GM18505 (cell line): ENCODE measurements at regions not wholly inside any gene's neighbourhood (a gene's known extent, or its start where the extent isn't known, plus 50 kb on each side); places are given as distances from the start of the nearest gene placed in this dataset.
A peak's percentile ranks its signal among the peaks of the same experiment; 100 is the strongest.

Experiments used
- ATAC-seq: cut with Tn5 transposase; IDR thresholded peaks from one replicate; pipeline ENCODE4 v1.9.1; 2021; ENCODE audit not compliant: unreplicated experiment
- POLR2A ChIP-seq: IDR thresholded peaks from 4 replicates; pipeline ENCODE4 v1.6.1; 2011; ENCODE audit warnings: borderline replicate concordance; ENCODE audit not compliant: insufficient read depth, insufficient read length; ENCODE audit errors: extremely low read depth

DNA sequence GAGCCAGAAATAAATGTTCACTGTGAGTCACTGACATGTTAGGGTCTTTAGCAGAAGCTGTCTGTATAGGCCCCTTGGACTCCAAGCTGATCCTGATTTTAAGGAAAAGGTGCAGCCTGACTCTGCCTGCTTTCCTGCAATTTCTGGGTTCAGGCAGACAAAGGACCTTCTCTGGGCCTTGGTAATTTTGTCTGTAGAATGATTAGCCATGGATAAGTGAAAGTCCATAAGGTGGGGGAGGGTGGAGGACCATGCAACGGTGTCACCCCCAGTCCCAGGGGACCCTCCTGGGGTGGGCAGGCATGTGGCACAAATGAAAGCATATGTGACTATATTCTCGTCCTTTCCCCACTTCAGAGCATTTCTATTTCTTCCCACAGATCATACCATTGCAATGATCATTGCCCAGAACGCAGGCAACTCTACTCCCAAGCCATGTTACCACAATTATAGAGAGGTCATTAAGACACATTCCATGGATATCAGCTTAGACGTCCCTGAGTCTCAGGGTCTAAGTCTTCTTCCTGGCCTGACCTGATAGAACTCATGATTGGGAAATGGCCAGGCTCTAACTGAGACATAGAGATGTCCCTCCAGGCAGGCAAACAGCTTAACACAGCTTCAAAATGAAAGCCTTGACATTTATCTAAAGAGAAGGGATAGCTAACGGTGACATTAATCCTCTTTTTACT lies 157.9 kb upstream of the ALDH1B1 start:
- ATAC-seq: no peak
- TF ChIP-seq POLR2A: no peak

- no peak for ATAC-seq
- TF ChIP-seq POLR2A: no peak
These were observed 158.6 kb upstream of the ALDH1B1 start for GRCh38 chr9:38233796-38234355.

- TF ChIP-seq POLR2A: no peak
- ATAC-seq: no peak
These were observed 159.2 kb upstream of the ALDH1B1 start for GRCh38 chr9:38233343-38233742.

DNA sequence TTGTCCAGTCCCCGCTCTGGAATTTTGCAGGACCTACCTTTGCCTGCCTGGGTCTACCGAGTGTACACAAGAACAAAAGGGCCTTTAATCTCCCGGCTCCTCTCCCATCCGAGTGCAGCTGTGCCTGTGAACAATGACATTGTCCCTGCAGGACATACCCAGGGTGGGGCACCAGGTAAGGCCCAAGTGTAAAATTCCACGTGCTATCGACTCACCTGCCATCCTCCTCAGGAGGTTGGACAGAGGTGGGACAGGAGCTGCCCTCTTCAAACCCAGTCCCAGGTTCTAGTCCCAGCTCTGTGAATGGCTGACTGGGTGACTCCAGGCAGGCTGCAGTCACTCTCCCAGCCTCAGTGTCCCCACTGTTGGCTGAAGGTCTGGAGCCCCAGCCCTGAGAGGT lies 159.6 kb upstream of the ALDH1B1 start:
- TF ChIP-seq POLR2A: no peak
- no peak for ATAC-seq

- ATAC-seq: no peak
- no peak for TF ChIP-seq POLR2A
These were observed 160.6 kb upstream of the SHB start for GRCh38 chr9:38229504-38230155.

GRCh38 chr9:38229104-38229500 lies 160.1 kb upstream of the SHB start:
- no peak for ATAC-seq
- no peak for TF ChIP-seq POLR2A

- ATAC-seq: no peak
- no peak for TF ChIP-seq POLR2A
These were observed 159.5 kb upstream of the SHB start for GRCh38 chr9:38228331-38229103.

GRCh38 chr9:38227656-38228055 lies 158.6 kb upstream of the SHB start:
- no peak for TF ChIP-seq POLR2A
- no peak for ATAC-seq

DNA sequence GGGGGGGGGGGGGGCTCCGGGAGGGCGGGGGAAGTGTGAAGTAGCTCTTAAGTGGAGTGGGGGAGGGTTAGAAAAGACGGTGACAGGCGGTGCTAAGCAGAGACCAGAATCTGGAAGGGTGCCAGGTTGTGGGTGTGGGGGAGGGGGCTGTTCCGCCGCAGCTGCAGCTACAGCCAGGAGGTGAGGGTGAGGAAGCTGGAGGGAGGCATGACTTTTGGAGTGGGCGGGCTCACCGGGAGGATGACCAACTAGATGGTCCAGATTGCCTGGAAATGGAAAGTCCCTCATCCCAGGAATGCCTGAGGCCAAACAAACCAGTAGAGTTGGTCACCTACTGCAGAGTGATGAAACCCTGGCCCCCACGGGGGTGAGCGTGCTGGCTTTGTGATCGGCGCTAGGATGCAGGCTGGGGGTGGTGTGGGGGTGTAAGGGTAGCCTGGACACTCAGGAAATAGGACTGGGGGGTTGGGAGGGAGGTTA lies 158.1 kb upstream of the SHB start:
- peak; percentile 82 for ATAC-seq
- TF ChIP-seq POLR2A: no peak

GRCh38 chr9:38226491-38226951 lies 157.5 kb upstream of the SHB start:
- no peak for ATAC-seq
- no peak for TF ChIP-seq POLR2A

GRCh38 chr9:38224941-38225340 lies 155.9 kb upstream of the SHB start:
- no peak for ATAC-seq
- no peak for TF ChIP-seq POLR2A

GRCh38 chr9:38216572-38216971 lies 147.5 kb upstream of the SHB start:
- TF ChIP-seq POLR2A: no peak
- no peak for ATAC-seq

- TF ChIP-seq POLR2A: no peak
- no peak for ATAC-seq
These were observed 146.4 kb upstream of the SHB start for GRCh38 chr9:38215465-38215864.
